ENCODE measurements at regions not wholly inside any gene's neighbourhood (a gene's known extent, or its start where the extent isn't known, plus 50 kb on each side); places are given as distances from the start of the nearest gene placed in this dataset.
"Not testable (repeated sequence)": the region's sequence is repeated elsewhere in the genome, so short reads cannot be mapped to it uniquely, and the experiment has no call there.

DNA sequence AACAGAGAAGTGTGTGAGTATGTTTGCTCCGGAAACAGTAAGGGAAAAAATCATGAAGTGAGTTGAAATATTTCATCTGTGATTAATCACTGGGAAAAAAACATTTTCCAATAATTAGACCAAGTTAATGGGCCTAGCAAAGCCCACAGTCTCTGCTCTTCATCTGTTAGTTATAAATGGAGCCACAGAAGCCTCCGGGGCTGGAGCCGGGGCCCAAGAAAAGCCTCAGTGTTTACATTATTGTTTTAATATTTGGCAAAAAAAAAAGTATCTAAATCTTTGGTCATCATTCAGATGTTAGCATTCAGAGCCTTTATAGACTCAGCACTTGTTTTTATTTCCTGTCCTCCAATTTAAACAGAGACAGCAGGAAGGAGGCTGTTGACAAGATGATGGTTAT is 115.0 kb downstream of the UBE2U start:
- ATAC-seq (no peak), DNase-seq (no peak)
- intact Hi-C loops (cut with DNase I, micrococcal nuclease) = no loop called here

DNA sequence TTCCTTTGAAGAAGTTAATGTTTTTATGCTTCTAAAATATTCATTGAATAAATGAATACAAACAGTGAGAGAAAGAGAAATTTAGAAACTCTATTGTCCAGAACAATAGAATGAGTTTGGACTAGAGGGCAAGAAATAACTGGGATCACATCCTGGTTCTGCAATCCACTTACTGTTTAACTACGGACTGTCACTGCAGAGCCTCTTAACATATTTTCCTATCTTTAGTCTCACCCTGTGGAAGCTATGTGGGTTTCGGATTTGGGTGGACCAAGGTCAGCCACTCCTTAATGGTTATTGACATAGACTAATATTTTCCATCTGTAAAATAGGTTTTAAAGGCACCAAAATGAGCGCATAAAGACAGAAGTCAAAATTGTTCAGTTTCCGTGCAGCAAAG is 116.6 kb downstream of the UBE2U start:
- no peak for ATAC-seq
- no peak for DNase-seq
- intact Hi-C loops (cut with DNase I, micrococcal nuclease) = no loop called here

DNA sequence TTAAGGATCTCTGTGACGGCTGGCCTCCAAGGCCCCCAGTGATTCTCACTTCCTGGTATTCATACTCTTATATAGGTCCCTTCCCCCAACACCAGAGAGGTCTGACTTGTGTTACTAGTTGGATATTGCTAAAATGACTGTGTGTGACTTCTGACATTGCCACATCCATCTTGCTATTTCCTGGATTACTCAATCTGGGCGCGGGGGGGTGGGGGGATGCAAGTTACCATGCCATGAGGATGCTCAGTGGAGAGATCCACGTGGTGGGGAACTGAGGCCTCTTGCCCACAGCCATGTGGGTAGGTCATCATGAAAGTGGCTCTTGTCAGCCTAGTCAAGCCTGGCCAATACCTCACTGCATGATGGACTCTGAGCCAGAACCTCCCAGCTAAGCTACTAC is 117.0 kb downstream of the UBE2U start:
- intact Hi-C loops (cut with DNase I, micrococcal nuclease) = no loop called here
- no peak for ATAC-seq
- DNase-seq = no peak

DNA sequence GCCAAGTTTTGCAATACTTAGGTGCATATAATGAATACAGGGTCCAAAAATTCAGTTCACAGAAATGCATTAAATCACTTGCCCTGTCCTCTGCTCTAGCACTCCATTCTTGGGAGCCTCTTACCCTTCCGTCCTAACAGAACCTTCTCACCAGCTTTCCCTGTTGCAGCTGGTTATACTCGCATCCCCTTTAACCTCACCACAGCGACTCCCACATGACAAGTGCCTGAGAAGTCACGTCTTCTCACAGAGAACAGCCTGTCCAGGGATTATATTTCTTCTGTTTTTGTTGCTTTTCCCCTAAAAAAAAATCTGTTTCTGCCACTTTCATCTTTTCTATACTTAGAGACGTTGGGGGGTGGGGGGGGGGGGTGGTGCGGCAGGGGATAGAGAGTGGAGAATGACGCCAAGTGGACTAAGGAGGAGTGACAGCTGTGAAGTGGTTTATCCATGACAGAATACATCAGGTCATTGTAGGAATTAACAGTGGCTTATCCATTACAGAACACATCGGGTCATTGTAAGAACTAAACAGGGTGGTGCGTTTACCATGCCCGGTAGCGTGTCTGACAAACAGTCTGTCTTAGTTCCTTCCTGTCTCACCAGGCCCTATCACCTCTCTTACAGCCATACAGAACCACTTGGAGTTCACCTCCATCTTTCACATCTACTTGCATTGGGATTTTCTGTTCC is 117.6 kb downstream of the UBE2U start:
- ATAC-seq = no peak

DNA sequence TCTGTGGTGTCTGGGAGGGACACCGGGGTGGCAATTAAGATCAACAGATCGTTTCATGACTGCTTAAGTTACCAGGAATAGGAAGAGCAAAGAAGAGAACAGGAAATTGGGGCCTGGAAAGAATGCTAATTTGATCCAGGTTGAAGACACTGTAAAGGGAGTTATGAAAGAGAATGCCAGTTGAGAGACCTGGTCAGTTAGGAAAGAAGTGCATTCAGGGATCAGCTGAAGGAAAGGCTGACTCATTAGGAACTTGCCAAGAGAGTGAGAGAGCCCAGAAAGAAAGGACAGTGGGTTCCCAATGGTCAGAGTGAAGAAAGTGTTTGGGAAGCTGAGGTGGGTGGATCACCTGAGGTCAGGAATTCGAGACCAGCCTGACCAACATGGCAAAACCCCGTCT is 119.6 kb downstream of the UBE2U start:
- ATAC-seq = no peak

More for the DNA sequence above, 117.6 kb downstream of the UBE2U start:
- intact Hi-C loops (cut with DNase I, micrococcal nuclease) = no loop called here
- DNase-seq = no peak

DNA sequence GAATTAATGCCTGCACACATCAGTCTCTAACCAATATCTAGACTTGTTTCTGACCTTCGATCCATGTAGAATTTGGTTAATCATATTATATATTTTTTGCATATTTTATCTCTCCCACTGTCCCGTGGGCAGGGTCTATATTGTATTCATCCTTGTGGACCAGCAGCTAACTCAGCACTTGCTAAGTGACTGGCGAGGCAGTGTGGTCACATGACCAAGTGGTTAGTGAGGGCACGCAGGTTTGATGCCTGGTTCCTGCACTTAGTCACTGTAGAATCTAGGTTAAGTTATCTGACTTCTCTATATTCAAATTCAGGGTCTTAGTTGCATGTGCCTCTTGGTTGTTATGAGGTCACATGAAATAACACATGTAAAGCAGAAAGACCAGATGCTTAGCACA is 120.5 kb downstream of the UBE2U start:
- DNase-seq = no peak
- intact Hi-C loops (cut with DNase I, micrococcal nuclease) = no loop called here
- ATAC-seq = no peak

More for the DNA sequence above, 119.6 kb downstream of the UBE2U start:
- intact Hi-C loops (cut with DNase I, micrococcal nuclease) = no loop called here
- no peak for DNase-seq

DNA sequence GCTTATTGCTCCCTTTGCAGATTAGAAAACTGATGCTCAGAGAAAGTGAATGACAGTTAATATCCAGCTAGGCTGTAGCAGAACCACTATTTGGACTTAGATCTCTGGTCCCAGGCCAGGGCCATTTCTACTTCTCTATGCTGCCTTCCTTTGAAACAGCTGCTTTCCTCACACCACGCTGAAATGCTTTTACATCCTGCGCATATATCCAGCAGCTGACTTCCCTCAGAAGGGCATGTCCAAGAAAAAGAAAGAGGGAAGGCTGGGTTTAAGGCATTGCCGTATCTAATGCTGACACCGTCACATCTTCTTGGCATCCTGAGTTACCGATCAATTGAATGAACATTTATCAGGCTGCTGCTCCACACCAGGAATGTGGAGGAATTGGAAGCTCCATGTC is 122.4 kb downstream of the UBE2U start:
- intact Hi-C loops (cut with DNase I, micrococcal nuclease) = no loop called here
- DNase-seq (no peak), ATAC-seq (no peak)

DNA sequence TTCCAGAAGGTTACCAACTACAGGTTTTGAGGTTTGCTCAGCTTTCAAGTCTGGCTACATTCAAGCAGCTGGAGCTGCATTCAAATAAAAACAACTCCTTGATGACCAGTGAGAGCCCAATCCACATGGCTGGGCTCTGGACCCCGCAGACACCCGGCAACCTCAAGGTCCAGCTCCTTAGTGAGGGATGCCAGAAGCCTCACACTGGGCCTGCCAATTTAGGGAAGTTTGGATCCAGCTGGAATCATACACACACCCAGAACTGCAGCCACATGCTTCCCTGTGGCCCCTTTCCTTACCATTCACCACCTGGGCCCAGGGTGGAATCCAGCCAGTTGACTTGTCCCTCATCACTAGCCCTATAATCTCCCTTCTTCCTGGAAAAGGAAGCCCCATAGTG is 123.7 kb downstream of the UBE2U start:
- intact Hi-C loops (cut with DNase I, micrococcal nuclease) = no loop called here
- ATAC-seq (no peak), DNase-seq (no peak)

DNA sequence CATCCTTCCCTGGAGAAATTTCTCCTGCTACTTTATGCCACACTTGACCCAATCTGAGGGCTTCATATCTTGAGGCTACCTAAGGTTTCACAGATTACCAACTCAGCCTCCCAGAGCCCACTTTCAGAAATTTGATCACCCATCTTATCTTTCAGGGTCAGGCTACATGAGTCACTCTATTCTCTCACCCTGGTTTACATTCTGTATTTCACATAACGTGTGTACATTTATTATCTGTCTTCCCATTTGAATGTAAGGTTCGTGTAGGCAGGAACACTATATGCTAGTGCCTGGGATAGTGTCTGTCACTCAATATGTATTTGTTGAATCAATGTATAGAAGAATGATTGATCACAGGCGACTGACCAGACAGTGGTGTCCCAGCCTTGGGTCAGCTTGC is 124.8 kb downstream of the UBE2U start:
- intact Hi-C loops (cut with DNase I, micrococcal nuclease) = no loop called here
- no peak for ATAC-seq

DNA sequence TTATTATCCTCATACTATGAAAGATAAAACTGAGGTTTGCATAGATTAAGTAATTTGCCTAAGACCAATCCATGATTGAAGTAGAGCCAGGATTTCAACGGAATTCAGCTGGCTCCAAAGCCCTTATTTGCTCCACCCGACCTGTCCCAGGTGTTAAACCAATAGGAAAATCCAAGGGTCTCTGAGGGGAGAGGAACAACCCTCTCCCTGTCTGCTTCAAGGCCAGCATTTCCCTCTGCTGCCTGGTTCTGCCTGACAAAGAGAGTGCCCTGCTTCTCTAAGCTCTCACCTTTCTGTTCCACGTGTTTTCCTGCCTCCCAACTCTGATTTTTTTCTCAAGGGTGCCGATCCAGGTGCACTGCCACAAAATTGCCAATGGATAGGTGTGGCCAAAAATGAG is 127.4 kb downstream of the UBE2U start:
- intact Hi-C loops (cut with DNase I, micrococcal nuclease) = no loop called here
- ATAC-seq = no peak
- no peak for DNase-seq

More for the DNA sequence above, 124.8 kb downstream of the UBE2U start:
- no peak for DNase-seq

DNA sequence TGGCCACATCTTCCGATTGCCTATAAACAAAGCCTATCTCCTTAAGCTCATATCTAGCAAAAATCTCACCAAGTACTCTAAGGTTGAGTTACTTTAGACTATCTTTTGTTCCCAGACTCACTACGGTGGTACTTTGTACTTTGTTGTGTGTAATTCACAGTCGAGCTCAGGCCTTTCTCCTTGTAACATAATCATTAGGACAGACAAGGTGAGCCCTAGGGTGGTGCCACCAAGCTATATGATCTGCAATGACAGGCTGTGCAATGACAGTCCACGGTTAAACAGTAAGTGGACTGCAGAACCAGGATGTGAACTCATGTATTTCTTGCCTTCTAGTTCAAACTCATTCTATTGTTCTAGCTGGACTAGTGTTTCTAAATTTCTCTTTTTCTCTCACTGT is 132.2 kb downstream of the UBE2U start:
- intact Hi-C loops (cut with DNase I, micrococcal nuclease) = no loop called here
- peak; percentile 78 for ATAC-seq
- DNase-seq = no peak

DNA sequence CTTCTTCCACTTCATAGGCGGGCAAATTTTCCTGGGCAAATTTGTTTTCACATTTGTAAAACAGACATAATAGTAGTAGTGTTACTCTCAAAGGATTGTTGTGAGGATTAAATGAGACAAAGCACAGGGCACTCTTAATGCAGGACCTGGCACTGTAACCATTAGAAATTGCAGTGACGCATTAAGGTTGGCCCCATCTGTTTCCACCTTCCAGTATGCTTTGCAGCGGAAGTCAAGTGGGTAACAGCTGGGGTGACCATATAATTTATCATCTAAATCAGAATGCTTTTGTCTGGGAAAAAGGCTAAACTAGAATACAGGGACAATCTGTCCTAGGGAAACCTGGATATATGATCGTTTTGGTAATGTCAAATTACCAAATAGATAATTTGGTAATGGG is 132.5 kb upstream of the CACHD1 start:
- intact Hi-C loops (cut with DNase I, micrococcal nuclease) = no loop called here
- DNase-seq (no peak), ATAC-seq (no peak)

DNA sequence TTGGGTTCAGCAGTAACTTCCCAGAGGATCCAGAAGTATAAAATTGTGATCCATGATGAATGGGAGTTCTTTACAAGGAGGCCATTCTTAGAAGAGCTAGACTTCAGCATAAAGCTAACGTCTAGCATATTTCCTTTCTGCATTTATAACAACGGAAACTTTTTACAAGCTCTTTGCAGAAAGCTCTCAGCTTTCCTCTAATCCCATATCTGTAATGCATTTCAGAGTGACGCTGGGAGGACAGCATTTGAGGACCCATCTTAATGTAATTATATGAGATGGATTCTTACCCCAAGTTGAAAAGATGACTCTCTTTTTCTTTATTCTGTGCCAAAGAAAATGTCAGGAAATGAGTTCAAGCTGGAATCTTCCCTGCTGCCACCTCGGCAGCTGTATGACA is 132.0 kb upstream of the CACHD1 start:
- intact Hi-C loops (cut with DNase I, micrococcal nuclease) = no loop called here
- ATAC-seq = no peak
- no peak for DNase-seq

DNA sequence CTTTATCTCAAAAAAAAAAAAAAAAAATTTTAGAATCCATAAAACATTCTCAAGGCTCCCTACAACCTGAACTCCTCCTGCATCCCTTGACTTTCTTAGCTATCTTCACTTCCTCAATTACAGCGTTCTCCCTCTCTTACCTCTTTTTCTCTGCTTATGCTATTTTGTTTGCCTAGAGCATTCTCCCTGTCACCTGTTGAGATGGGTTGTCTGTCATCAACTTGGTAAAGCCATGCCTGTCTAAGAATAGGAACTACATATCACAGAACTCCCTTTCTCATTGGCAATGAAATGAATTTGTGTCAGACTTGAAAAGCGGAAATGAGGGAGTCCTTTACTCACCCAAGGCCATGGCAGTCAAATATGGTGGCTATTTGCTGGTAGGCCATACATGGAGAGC is 129.6 kb upstream of the CACHD1 start:
- intact Hi-C loops (cut with DNase I, micrococcal nuclease) = no loop called here
- ATAC-seq = no peak
- DNase-seq = no peak

DNA sequence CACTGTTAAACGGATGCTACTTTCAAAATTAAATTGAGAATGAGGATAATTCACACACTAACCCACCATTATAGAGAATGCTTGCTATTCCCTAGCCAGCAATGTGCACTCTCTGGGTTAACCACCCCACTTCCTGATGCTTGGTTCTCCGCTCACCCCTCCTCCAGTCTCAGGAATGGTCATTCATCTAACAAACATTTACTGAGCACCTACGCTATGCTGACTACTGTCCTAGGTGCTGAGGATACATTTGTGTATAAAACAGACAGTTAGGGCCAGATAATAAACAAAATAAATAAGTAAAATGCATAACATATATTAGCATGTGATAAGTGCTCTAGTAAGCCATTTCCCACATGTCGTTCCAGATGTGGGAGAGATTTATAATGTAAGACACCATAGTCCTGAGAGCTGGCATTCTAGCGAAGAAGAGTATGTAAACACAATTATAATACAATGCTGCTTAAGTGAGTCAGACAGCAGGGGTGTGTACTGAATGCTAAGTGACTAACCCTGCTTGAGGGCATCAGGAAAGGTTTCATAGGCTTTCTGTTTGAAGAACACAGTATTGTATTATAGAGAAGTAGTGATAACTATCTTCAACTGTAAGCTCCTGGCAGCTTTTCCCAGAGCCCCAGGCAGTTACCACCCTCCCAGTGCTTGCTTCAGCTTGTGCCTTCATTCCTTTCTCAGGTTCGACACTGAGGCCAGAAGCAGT is 126.7 kb upstream of the CACHD1 start:
- intact Hi-C loops (cut with DNase I, micrococcal nuclease) = no loop called here
- DNase-seq (no peak), ATAC-seq (peak; percentile 61)

DNA sequence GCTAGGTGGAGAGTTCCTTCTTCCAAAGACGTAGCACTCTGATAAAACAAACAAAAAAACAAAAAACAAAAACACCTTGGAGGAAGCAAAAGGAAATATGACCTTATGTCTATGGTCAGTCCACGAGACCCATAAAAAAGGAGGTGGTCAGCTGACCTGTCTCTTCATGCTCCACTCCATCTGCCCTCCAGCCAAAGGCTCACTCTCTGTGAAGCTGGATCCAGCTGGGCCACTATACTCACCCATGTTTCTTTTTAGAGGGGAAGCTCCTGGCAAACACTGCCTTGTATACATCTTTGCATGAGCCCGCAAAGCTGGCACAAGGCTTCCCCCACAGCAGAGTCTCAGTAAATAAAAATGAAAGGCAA is 126.1 kb upstream of the CACHD1 start:
- intact Hi-C loops (cut with DNase I, micrococcal nuclease) = no loop called here
- ATAC-seq = no peak
- DNase-seq = no peak

DNA sequence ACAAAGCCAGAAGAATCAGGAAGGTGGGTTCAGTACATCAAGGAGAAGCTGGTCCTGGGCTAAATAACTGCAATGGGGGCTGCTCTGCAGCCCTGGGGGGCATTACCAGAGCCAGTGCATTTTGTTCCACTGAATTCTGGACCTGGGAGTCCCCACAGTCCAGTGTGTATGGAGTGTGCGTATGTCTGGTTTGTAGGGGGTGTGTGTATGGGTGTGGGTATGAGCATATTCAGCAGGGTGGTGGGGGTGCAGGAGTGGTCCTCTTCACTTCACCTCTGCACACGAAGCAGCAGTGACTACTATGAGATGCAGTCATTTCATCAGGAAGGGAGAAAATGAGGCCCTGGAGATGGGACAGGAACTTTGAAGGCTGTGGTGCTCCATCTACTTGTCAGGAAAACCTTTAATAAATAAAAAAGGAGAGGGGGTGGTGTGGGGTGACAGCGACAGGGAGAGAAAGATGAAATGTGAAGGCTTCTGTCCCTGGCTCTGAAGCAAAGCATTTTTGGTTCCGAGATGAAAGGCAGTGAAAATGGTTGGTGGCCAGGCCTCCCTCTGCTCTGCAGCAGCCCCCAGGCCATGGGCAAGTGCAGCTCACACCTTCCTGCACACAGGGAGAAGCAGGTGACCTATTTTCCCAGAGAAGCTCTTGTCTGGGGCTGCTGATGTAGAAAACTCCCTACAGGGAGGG is 121.5 kb upstream of the CACHD1 start:
- no peak for ATAC-seq

DNA sequence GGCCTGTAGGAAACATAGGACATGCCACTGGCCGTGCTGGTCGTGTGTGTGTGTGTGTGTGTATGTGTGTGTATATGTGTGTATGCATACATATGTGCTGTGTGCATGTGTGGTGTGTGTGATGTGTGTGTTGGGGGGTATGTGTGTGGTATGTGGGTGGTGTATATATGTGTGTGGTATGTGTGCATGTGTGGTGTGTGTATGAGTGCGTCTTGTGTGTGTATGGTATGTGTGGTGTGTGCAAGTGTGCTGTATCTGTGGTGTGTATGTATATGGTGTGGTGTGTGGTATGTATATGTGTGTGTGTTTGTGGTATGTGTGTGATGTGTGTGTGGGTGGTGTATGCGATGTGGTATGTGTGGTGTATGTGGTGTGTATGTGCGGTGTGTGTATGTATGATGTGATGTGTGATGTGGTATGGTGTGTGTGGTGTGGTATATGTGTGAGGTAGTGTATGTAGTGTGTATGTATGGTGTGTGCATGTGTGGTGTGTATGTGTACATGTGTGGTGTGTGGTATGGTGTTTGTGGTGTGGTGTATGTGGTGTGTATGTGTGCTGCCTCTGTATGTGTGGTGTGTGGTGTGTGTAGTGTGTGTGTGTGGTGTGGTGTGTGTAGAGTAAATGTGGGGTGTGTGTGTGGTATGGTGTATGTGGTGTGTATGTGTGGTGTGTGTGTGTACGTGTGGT is 120.8 kb upstream of the CACHD1 start:
- no peak for ATAC-seq
- no peak for DNase-seq

More for the DNA sequence above, 121.5 kb upstream of the CACHD1 start:
- intact Hi-C loops (cut with DNase I, micrococcal nuclease) = no loop called here
- no peak for DNase-seq

DNA sequence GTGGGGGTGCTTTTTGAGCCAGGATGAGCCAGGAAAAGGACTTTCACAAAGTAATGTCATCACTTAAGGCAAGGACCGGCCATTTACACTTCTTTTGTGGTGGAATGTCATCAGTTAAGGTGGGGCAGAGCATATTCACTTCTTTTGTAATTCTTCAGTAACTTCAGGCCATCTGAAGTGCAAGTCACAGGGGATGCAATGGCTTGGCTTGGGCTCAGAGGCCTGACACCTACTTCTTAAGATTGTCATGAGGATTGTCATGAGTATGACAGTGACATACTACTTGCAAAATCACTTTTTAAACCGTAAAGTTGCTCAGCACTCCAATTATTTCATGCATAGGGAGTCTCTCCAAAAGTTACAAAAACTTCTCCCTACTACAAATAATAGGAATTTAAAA is 114.4 kb upstream of the CACHD1 start:
- intact Hi-C loops (cut with DNase I, micrococcal nuclease); ATAC-seq; DNase-seq: not testable (repeated sequence)

More for the DNA sequence above, 120.8 kb upstream of the CACHD1 start:
- intact Hi-C loops (cut with DNase I, micrococcal nuclease) = no loop called here

All from left colon (tissue), 2 donors.